Glutamatergic neuron (in vitro differentiated cells): ENCODE measurements at regions not wholly inside any gene's neighbourhood (a gene's known extent, or its start where the extent isn't known, plus 50 kb on each side); places are given as distances from the start of the nearest gene placed in this dataset.

Experiments
- DNase-seq: peaks from one replicate; pipeline ENCODE4 v3.0.0; 2022
- H3K27ac Mint-ChIP-seq: one replicate; pipeline ENCODE4 v1.8.0; 2020; ENCODE audit warnings: mild to moderate bottlenecking, mixed read lengths, inconsistent platforms; ENCODE audit not compliant: unreplicated experiment
- H3K27me3 Mint-ChIP-seq: one replicate; pipeline ENCODE4 v1.8.0; 2020; ENCODE audit warnings: mild to moderate bottlenecking, moderate library complexity, mixed read lengths, inconsistent platforms; ENCODE audit not compliant: unreplicated experiment
- H3K36me3 Mint-ChIP-seq: one replicate; pipeline ENCODE4 v1.8.0; 2020; ENCODE audit warnings: mild to moderate bottlenecking, mixed read lengths, inconsistent platforms; ENCODE audit not compliant: unreplicated experiment
- H3K4me1 Mint-ChIP-seq: one replicate; pipeline ENCODE4 v1.8.0; 2020; ENCODE audit warnings: mild to moderate bottlenecking, low read depth, mixed read lengths, inconsistent platforms; ENCODE audit not compliant: unreplicated experiment
- H3K4me3 Mint-ChIP-seq: one replicate; pipeline ENCODE4 v1.8.0; 2020; ENCODE audit warnings: mild to moderate bottlenecking, mixed read lengths, inconsistent platforms; ENCODE audit not compliant: unreplicated experiment
- H3K9me3 Mint-ChIP-seq: one replicate; pipeline ENCODE4 v1.8.0; 2020; ENCODE audit warnings: mild to moderate bottlenecking, moderate library complexity, mixed read lengths, inconsistent platforms; ENCODE audit not compliant: unreplicated experiment
- TF ChIP-seq, protein P1 (sequence below): fragments of 200-600 bp; sonication (generic); IDR thresholded peaks from one replicate; pipeline ENCODE4 v1.5.0; 2021; ENCODE audit not compliant: partially characterized antibody, unreplicated experiment

DNA sequence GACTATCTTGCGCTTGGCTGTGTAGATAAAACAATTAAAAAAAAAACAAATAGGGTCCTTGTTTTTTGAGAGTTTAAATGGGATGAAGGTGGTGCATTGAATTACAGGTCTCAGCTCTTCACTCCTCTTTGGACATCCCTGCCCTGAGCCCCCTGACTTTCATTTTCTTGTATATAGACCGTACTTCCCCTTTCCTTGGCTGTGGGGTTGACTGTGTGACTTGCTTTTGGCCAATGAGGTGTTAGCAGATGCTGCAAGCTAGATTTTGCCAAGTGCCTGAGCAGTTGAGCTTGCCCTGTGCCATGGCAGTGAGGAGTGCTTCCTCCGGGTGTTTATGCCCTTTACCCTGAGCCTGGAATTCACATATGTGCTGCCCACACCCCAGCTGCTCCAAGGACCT lies 386.1 kb upstream of the ZFP64 start:
- no peaks in the 10 kb centered on the region for H3K4me1 Mint-ChIP-seq

DNA sequence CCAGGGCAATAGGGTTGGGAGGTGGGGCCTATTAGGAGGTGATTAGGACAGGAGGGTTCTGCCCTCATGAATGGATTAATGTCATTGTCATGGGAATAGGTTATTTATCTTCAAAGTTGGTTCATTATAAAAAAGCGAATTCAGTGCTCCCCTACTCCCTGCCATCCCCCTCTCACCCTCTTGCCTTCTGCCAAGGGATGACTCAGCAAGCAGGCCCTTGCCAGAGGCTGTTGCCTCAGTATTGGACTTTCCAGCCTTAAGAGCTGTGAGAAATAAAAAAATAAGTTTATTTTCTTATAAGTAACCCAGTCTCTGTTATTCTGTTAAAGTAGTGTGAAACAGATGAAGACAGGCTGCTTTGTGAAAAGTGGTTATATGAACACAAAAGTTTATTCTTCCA lies 381.1 kb upstream of the ZFP64 start:
- no peak for DNase-seq
- Mint-ChIP-seq H3K36me3 (peaks cover 4% of the 10 kb centered on the region), H3K27ac (no peak overlapping the region), H3K27me3 (no peaks in the 10 kb centered on the region), H3K4me1 (no peaks in the 10 kb centered on the region), H3K9me3 (peaks cover 3% of the 10 kb centered on the region), H3K4me3 (no peak overlapping the region)
- TF ChIP-seq, protein P1, sequence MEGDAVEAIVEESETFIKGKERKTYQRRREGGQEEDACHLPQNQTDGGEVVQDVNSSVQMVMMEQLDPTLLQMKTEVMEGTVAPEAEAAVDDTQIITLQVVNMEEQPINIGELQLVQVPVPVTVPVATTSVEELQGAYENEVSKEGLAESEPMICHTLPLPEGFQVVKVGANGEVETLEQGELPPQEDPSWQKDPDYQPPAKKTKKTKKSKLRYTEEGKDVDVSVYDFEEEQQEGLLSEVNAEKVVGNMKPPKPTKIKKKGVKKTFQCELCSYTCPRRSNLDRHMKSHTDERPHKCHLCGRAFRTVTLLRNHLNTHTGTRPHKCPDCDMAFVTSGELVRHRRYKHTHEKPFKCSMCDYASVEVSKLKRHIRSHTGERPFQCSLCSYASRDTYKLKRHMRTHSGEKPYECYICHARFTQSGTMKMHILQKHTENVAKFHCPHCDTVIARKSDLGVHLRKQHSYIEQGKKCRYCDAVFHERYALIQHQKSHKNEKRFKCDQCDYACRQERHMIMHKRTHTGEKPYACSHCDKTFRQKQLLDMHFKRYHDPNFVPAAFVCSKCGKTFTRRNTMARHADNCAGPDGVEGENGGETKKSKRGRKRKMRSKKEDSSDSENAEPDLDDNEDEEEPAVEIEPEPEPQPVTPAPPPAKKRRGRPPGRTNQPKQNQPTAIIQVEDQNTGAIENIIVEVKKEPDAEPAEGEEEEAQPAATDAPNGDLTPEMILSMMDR, result no peak

More for the DNA sequence above, 386.1 kb upstream of the ZFP64 start:
- no peaks in the 10 kb centered on the region for H3K27me3 Mint-ChIP-seq
- TF ChIP-seq, protein P1, result no peak
- H3K9me3 Mint-ChIP-seq, result peaks cover 3% of the 10 kb centered on the region
- no peak overlapping the region for H3K4me3 Mint-ChIP-seq
- DNase-seq, result no peak
- H3K27ac Mint-ChIP-seq, result no peak overlapping the region
- peaks cover 4% of the 10 kb centered on the region for H3K36me3 Mint-ChIP-seq

DNA sequence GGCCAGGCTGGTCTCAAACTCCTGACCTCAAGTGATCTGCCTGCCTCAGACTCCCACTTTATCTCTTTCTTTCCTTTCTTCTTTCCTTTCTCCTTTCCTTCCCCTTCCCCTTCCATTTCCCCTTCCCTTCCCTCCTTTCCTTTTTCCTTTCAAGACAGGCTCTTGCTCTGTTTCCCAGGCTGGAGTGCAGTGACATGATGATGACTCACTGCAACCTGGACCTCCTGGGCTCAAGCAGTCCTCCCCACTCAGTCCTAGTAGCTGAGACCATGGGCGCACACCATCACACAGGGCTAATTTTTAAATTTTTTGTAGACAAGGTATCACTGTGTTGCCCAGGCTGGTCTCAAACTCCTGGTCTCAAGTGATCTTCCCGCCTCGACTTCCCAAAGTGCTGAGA lies 377.6 kb upstream of the ZFP64 start:
- no peaks in the 10 kb centered on the region for H3K36me3 Mint-ChIP-seq
- H3K27ac Mint-ChIP-seq, result no peak overlapping the region
- H3K4me3 Mint-ChIP-seq, result no peak overlapping the region
- H3K4me1 Mint-ChIP-seq, result no peaks in the 10 kb centered on the region
- no peaks in the 10 kb centered on the region for H3K9me3 Mint-ChIP-seq
- no peaks in the 10 kb centered on the region for H3K27me3 Mint-ChIP-seq
- no peak for DNase-seq
- TF ChIP-seq, protein P1, result no peak

DNA sequence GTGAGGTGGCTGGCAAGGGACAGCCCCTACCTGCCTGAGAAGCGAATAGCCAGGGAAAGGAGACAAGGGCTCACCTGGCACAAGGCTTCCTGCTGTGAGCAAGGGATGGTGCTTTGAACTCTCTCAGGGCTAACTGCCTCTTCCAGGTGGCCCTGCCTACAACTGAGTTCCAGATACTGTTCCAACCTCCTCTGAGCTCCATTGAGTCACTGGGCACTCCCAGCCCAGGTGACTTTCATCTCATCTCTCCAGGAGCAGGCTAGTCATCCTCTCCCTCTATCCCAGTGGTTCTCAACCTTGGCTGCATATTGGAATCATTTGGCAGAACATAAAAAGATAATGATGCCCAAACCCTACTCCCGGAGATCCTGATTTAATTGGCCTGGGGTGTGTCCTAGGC lies 374.0 kb upstream of the ZFP64 start:
- no peak overlapping the region for H3K4me3 Mint-ChIP-seq
- H3K4me1 Mint-ChIP-seq, result no peaks in the 10 kb centered on the region
- H3K36me3 Mint-ChIP-seq, result no peaks in the 10 kb centered on the region
- no peak overlapping the region for H3K27ac Mint-ChIP-seq
- no peaks in the 10 kb centered on the region for H3K9me3 Mint-ChIP-seq
- H3K27me3 Mint-ChIP-seq, result no peaks in the 10 kb centered on the region
- TF ChIP-seq, protein P1, result no peak
- DNase-seq, result no peak

DNA sequence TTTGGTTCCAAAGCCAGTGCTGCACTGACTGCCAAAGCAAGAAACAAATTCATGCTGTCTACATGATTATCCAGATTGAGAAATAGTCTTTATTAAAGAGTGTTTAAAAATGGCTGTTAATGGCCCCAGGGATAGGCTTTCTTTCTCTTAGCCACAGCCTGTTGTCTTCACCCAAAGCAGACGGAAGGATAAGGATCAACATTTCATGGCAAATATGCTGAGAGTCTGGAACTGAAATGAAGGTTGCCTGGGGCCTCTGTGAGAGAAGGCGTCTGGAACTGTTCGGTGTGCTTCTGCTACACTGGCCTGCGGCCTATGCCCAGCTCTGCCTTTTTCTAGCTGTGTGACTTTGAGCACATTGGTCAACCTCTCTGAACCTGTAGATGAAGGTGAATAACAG lies 373.0 kb upstream of the ZFP64 start:
- TF ChIP-seq, protein P1, result no peak
- Mint-ChIP-seq H3K9me3 (peaks cover 3% of the 10 kb centered on the region), H3K27ac (no peak overlapping the region), H3K36me3 (peaks cover 6% of the 10 kb centered on the region), H3K4me3 (no peak overlapping the region), H3K4me1 (no peaks in the 10 kb centered on the region), H3K27me3 (peaks cover 3% of the 10 kb centered on the region)
- no peak for DNase-seq
